ENCODE measurements at regions not wholly inside any gene's neighbourhood (a gene's known extent, or its start where the extent isn't known, plus 50 kb on each side); places are given as distances from the start of the nearest gene placed in this dataset.

DNA sequence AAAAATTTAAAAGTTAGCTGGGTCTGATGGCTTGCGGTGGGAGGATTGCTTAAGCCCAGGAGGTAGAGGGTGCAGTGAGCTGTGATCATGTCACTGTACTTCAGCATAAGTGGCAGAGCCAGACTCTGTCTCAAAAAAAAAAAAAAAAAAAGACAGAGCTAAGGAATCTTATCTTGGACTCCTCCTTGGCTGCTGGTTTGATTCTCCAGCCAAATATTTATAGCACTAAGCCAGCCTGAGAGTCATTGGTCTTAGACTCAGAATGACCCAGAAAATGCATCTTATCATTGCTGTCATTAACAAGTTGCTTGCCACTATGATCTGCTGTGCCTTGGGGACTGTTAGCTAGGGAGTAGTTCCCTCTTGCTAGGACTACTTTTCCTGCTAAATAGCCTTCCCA is 164.7 kb downstream of the GNAT3 start:
- Histone ChIP-seq H3K27ac (ENCODE audit: extremely low read depth, low read depth, low read length) (no peak overlapping the region), H3K4me3 (ENCODE audit: low read depth, low read length) (no peak overlapping the region), H3K36me3 (ENCODE audit: control insufficient read depth in 2 of 2, insufficient read depth in 1 of 2, low read length in 2 of 2) (no peaks in the 10 kb centered on the region), H3K4me1 (ENCODE audit: control insufficient read depth, insufficient read depth, low read length) (no peaks in the 10 kb centered on the region), H3K9me3 (ENCODE audit: control insufficient read depth, insufficient read depth, low read depth, low read length) (no peaks in the 10 kb centered on the region)
- no peak for TF ChIP-seq ZBTB6 (tag by site-specific recombination; IDR thresholded peaks at IDR 0.05)
- TF ChIP-seq ZNF311 (tag by site-specific recombination; IDR thresholded peaks at IDR 0.05; ENCODE audit: borderline replicate concordance) = no peak
- ChIA-PET POLR2A (interaction anchor here (0.7 kb wide), 1 partner anchor 171 kb away, joined by 4 read pairs; no protein-coding TSS in a partner anchor), CTCF (interaction anchor here (0.7 kb wide), 2 partner anchors 12 to 45 kb away, joined by 3 to 5 read pairs; no protein-coding TSS in a partner anchor)

DNA sequence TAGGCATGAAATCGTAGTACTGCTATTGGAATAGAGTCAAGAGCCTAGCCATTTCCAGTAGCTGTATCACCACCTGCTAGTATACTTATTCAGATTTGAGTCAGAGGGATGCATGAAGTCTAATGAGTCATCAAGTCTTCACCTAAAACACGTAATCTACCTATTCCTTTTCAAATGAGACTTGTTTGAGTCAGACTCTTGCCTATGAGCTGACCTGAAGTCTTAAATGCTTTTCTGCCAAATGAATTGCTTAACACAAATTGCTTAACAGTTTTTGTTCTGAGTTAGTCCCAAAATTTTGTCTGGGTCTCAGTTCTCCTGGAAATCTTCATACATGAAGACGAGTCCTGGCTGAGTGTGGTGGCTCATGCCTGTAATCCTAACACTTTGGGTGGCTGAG is 165.2 kb downstream of the GNAT3 start:
- no peaks in the 10 kb centered on the region for H3K4me1 ChIP-seq (ENCODE audit: control insufficient read depth, insufficient read depth, low read length)
- H3K9me3 ChIP-seq (ENCODE audit: control insufficient read depth, insufficient read depth, low read depth, low read length) = no peaks in the 10 kb centered on the region
- H3K27ac ChIP-seq (ENCODE audit: extremely low read depth, low read depth, low read length) = no peak overlapping the region
- no peak overlapping the region for H3K4me3 ChIP-seq (ENCODE audit: low read depth, low read length)
- ChIA-PET POLR2A (no interaction called here), CTCF (interaction anchor here (0.7 kb wide), 1 partner anchor 45 kb away, joined by 3 read pairs; no protein-coding TSS in a partner anchor)
- H3K36me3 ChIP-seq (ENCODE audit: control insufficient read depth in 2 of 2, insufficient read depth in 1 of 2, low read length in 2 of 2) = no peaks in the 10 kb centered on the region
- no peak for TF ChIP-seq ZNF302 (tag by site-specific recombination; IDR thresholded peaks at IDR 0.05; ENCODE audit: low read depth)

DNA sequence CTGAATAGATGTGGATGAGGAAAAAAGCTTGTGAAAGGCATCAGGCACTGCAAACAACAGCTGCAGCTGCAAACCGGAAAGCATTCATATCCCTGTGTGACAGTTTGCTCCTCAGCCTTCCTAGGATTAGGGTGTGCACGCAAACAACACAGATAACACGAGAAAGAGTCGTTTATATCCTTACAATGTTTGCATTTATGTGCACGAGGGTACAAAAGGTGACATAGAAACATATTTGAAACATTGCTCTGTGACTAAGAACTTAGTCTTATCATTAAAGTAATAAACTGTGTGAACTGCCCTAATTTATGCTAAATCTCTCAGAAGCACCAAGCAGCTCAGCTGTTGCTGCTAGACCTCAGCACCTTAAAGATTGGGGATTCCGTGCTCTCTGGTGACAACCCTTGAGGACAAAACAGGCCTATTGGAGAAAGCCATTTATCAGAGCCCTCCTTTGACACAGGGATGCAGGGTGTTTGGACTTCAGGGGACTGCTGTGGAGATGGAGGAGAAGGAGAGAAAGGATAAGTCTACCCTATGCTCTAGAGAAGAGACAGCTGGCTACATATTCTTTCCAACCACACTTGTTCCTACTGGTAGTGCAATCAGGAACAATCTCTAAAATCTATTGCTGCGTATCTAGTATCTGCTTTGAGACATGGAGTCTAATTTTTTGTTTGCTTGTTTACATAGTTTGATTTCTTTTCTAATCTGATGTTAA is 176.2 kb downstream of the GNAT3 start:
- Histone ChIP-seq H3K27ac (ENCODE audit: extremely low read depth, low read depth, low read length) (no peak overlapping the region), H3K36me3 (ENCODE audit: control insufficient read depth in 2 of 2, insufficient read depth in 1 of 2, low read length in 2 of 2) (no peaks in the 10 kb centered on the region), H3K4me3 (ENCODE audit: low read depth, low read length) (no peak overlapping the region), H3K4me1 (ENCODE audit: control insufficient read depth, insufficient read depth, low read length) (peaks cover 4% of the 10 kb centered on the region; the same call in 1 of the 2 replicates), H3K9me3 (ENCODE audit: control insufficient read depth, insufficient read depth, low read depth, low read length) (no peaks in the 10 kb centered on the region)
- ChIA-PET POLR2A (no interaction called here), CTCF (no interaction called here)
- no peak for TF ChIP-seq BCL6B (tag by site-specific recombination; IDR thresholded peaks at IDR 0.05)
- TF ChIP-seq TRIM28 (IDR thresholded peaks at IDR 0.05; ENCODE audit: borderline replicate concordance, low read length) = peak; percentile 78

DNA sequence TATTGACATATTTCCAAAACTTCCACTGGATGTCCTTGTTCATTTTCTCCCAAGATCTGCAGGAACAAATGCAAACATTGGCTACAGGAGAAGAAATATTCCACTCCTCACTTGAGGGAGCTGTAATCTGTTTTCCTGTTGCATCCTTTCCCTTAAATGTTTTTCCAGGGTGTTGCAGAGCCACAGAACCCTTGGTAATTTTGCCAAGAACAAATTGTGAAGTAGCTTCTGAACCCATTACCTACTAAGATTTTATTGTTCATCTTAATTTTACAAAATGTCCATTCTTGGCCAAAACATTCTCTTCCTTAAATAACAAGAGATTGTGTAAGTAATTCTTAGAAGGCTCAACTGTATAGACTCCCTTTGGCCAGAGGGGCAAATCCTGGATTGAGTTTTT is 177.0 kb downstream of the GNAT3 start:
- peaks cover 4% of the 10 kb centered on the region; the same call in 1 of the 2 replicates for H3K4me1 ChIP-seq (ENCODE audit: control insufficient read depth, insufficient read depth, low read length)
- H3K36me3 ChIP-seq (ENCODE audit: control insufficient read depth in 2 of 2, insufficient read depth in 1 of 2, low read length in 2 of 2) = no peaks in the 10 kb centered on the region
- TF ChIP-seq ZNF274 (IDR thresholded peaks at IDR 0.05; ENCODE audit: low read length) (no peak), ZNF274 (tag by site-specific recombination; IDR thresholded peaks at IDR 0.05; ENCODE audit: borderline replicate concordance) (no peak), ZNF112 (tag by site-specific recombination; IDR thresholded peaks at IDR 0.05) (no peak), ZNF114 (tag by site-specific recombination; IDR thresholded peaks at IDR 0.05) (no peak), ZBTB21 (tag by site-specific recombination; IDR thresholded peaks at IDR 0.05) (no peak), ZBTB8A (tag by site-specific recombination; IDR thresholded peaks at IDR 0.05) (no peak), HOXA7 (CRISPR knock-in tag; IDR thresholded peaks at IDR 0.05; ENCODE audit: borderline replicate concordance) (no peak), ZNF624 (tag by site-specific recombination; IDR thresholded peaks at IDR 0.05) (no peak)
- TF ChIP-seq, protein P1, sequence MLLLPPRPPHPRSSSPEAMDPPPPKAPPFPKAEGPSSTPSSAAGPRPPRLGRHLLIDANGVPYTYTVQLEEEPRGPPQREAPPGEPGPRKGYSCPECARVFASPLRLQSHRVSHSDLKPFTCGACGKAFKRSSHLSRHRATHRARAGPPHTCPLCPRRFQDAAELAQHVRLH (tag by site-specific recombination; IDR thresholded peaks at IDR 0.05) = no peak
- H3K4me3 ChIP-seq (ENCODE audit: low read depth, low read length) = no peak overlapping the region
- H3K9me3 ChIP-seq (ENCODE audit: control insufficient read depth, insufficient read depth, low read depth, low read length) = no peaks in the 10 kb centered on the region
- H3K27ac ChIP-seq (ENCODE audit: extremely low read depth, low read depth, low read length) = no peak overlapping the region
- ChIA-PET CTCF (no interaction called here), POLR2A (no interaction called here)

Measured in HEK293 (cell line).